ENCODE measurements at regions not wholly inside any gene's neighbourhood (a gene's known extent, or its start where the extent isn't known, plus 50 kb on each side); places are given as distances from the start of the nearest gene placed in this dataset.

- no peak for TF ChIP-seq CTCF (IDR thresholded peaks at IDR 0.05; ENCODE audit: low read depth, low read length)
- TF ChIP-seq MAX (IDR thresholded peaks at IDR 0.05; ENCODE audit: low read depth, low read length), result no peak
- no peak for TF ChIP-seq POLR2A (IDR thresholded peaks at IDR 0.05; ENCODE audit: extremely low read depth, insufficient read length)
- no peak for TF ChIP-seq MYC (IDR thresholded peaks at IDR 0.05; ENCODE audit: low read depth, low read length)
Observed at GRCh38 chr11:70611821-70612220, 213.5 kb downstream of the CTTN start.

Data from NB4 (cell line).